ENCODE measurements at regions not wholly inside any gene's neighbourhood (a gene's known extent, or its start where the extent isn't known, plus 50 kb on each side); places are given as distances from the start of the nearest gene placed in this dataset.
"Not testable (repeated sequence)": the region's sequence is repeated elsewhere in the genome, so short reads cannot be mapped to it uniquely, and the experiment has no call there.

- Histone ChIP-seq H3K9me3 (ENCODE audit: control insufficient read depth in 2 of 3, insufficient read depth in 1 of 3, low read length in 3 of 3) (no peaks in the 10 kb centered on the region), H3K4me3 (ENCODE audit: low read length in 3 of 3) (no peak overlapping the region), H3K27ac (ENCODE audit: low read depth in 2 of 2, low read length in 2 of 2) (no peak overlapping the region), H3K9ac (ENCODE audit: low read length in 3 of 3) (no peak overlapping the region), H3K36me3 (ENCODE audit: control insufficient read depth in 2 of 3, insufficient read depth in 3 of 3, low read length in 3 of 3) (no peaks in the 10 kb centered on the region), H3K27me3 (ENCODE audit: control insufficient read depth, insufficient read depth, low read length) (no peaks in the 10 kb centered on the region), H3K4me1 (ENCODE audit: control insufficient read depth in 2 of 3, insufficient read depth in 2 of 3, low read depth in 1 of 3, low read length in 3 of 3) (no peaks in the 10 kb centered on the region)
- no peak for TF ChIP-seq CTCF (IDR thresholded peaks at IDR 0.05; ENCODE audit: borderline replicate concordance, extremely low read depth, insufficient read depth)
- no peak for FAIRE-seq
- intact Hi-C loops (cut with DNase I) = no loop called here
- DNase-seq = no peak
Measured at GRCh38 chr4:107359208-107359607, 323.1 kb upstream of the DKK2 start.

- intact Hi-C loops (cut with DNase I); H3K36me3 ChIP-seq (ENCODE audit: control insufficient read depth in 2 of 3, insufficient read depth in 3 of 3, low read length in 3 of 3); H3K27ac ChIP-seq (ENCODE audit: low read depth in 2 of 2, low read length in 2 of 2); H3K4me1 ChIP-seq (ENCODE audit: control insufficient read depth in 2 of 3, insufficient read depth in 2 of 3, low read depth in 1 of 3, low read length in 3 of 3); H3K9ac ChIP-seq (ENCODE audit: low read length in 3 of 3); H3K4me3 ChIP-seq (ENCODE audit: low read length in 3 of 3); DNase-seq; H3K9me3 ChIP-seq (ENCODE audit: control insufficient read depth in 2 of 3, insufficient read depth in 1 of 3, low read length in 3 of 3); FAIRE-seq; H3K27me3 ChIP-seq (ENCODE audit: control insufficient read depth, insufficient read depth, low read length): not testable (repeated sequence)
Measured at GRCh38 chr4:107354304-107354703, 318.2 kb upstream of the DKK2 start.

GRCh38 chr4:107351196-107351595, 315.1 kb upstream of the DKK2 start:
- intact Hi-C loops (cut with DNase I) = no loop called here
- no peak overlapping the region for H3K4me3 ChIP-seq (ENCODE audit: low read length in 3 of 3)
- no peak overlapping the region for H3K9ac ChIP-seq (ENCODE audit: low read length in 3 of 3)
- no peak overlapping the region for H3K27ac ChIP-seq (ENCODE audit: low read depth in 2 of 2, low read length in 2 of 2)
- TF ChIP-seq CTCF (IDR thresholded peaks at IDR 0.05; ENCODE audit: borderline replicate concordance, extremely low read depth, insufficient read depth) = no peak
- no peaks in the 10 kb centered on the region for H3K27me3 ChIP-seq (ENCODE audit: control insufficient read depth, insufficient read depth, low read length)
- FAIRE-seq = no peak
- DNase-seq = no peak
- no peaks in the 10 kb centered on the region for H3K4me1 ChIP-seq (ENCODE audit: control insufficient read depth in 2 of 3, insufficient read depth in 2 of 3, low read depth in 1 of 3, low read length in 3 of 3)
- no peaks in the 10 kb centered on the region for H3K36me3 ChIP-seq (ENCODE audit: control insufficient read depth in 2 of 3, insufficient read depth in 3 of 3, low read length in 3 of 3)
- H3K9me3 ChIP-seq (ENCODE audit: control insufficient read depth in 2 of 3, insufficient read depth in 1 of 3, low read length in 3 of 3) = no peaks in the 10 kb centered on the region

GRCh38 chr4:107349732-107350131, 313.6 kb upstream of the DKK2 start:
- FAIRE-seq (no peak), DNase-seq (no peak)
- Histone ChIP-seq H3K27me3 (ENCODE audit: control insufficient read depth, insufficient read depth, low read length) (no peaks in the 10 kb centered on the region), H3K4me1 (ENCODE audit: control insufficient read depth in 2 of 3, insufficient read depth in 2 of 3, low read depth in 1 of 3, low read length in 3 of 3) (no peaks in the 10 kb centered on the region), H3K4me3 (ENCODE audit: low read length in 3 of 3) (no peak overlapping the region), H3K9ac (ENCODE audit: low read length in 3 of 3) (no peak overlapping the region), H3K36me3 (ENCODE audit: control insufficient read depth in 2 of 3, insufficient read depth in 3 of 3, low read length in 3 of 3) (no peaks in the 10 kb centered on the region), H3K9me3 (ENCODE audit: control insufficient read depth in 2 of 3, insufficient read depth in 1 of 3, low read length in 3 of 3) (no peaks in the 10 kb centered on the region), H3K27ac (ENCODE audit: low read depth in 2 of 2, low read length in 2 of 2) (no peak overlapping the region)
- intact Hi-C loops (cut with DNase I) = no loop called here
- TF ChIP-seq CTCF (IDR thresholded peaks at IDR 0.05; ENCODE audit: borderline replicate concordance, extremely low read depth, insufficient read depth) = no peak

All from kidney (tissue), 13 donors.